Calu3 (cell line): ENCODE measurements at regions not wholly inside any gene's neighbourhood (a gene's known extent, or its start where the extent isn't known, plus 50 kb on each side); places are given as distances from the start of the nearest gene placed in this dataset.

Experiments used
- BruUV-seq: library from RNA; stranded (reverse); fragments of 400-500 nt; replicated peaks from 2 replicates; lab custom pipeline; 2021; lab: Mats Ljungman, UMichigan
- CTCF ChIA-PET: fragments of 300-600 bp; sonication (Branson Sonifier 250); formaldehyde crosslinking; loops from one replicate; lab custom pipeline; 2022; ENCODE audit warnings: antibody characterized with exemption; lab: Charles Lee
- DNase-seq: peaks from one replicate; pipeline ENCODE4 v3.0.0; 2022
- H3K27ac Mint-ChIP-seq: one replicate; pipeline ENCODE4 v1.8.0; 2022; ENCODE audit warnings: mixed read lengths; ENCODE audit not compliant: unreplicated experiment
- H3K27me3 Mint-ChIP-seq: one replicate; pipeline ENCODE4 v1.8.0; 2022; ENCODE audit warnings: mixed read lengths; ENCODE audit not compliant: unreplicated experiment
- H3K36me3 Mint-ChIP-seq: one replicate; pipeline ENCODE4 v1.8.0; 2022; ENCODE audit warnings: mild to moderate bottlenecking, moderate library complexity, mixed read lengths; ENCODE audit not compliant: insufficient read depth, unreplicated experiment
- H3K4me1 Mint-ChIP-seq: one replicate; pipeline ENCODE4 v1.8.0; 2022; ENCODE audit warnings: mild to moderate bottlenecking, low read depth, mixed read lengths; ENCODE audit not compliant: unreplicated experiment
- H3K4me3 Mint-ChIP-seq: one replicate; pipeline ENCODE4 v1.8.0; 2022; ENCODE audit warnings: mild to moderate bottlenecking, low read depth, moderate library complexity, mixed read lengths; ENCODE audit not compliant: unreplicated experiment
- H3K9me3 Mint-ChIP-seq: one replicate; pipeline ENCODE4 v1.8.0; 2022; ENCODE audit warnings: low read depth, mixed read lengths; ENCODE audit not compliant: unreplicated experiment
- intact Hi-C: fragments of 100-400 bp; cut with micrococcal nuclease; formaldehyde crosslinking; loops from one replicate; pipeline ENCODE4 v1.10.0; 2022; ENCODE audit not compliant: unreplicated experiment
- TF ChIP-seq, protein P1 (sequence below): fragments of 200-600 bp; IDR thresholded peaks from one replicate; pipeline ENCODE4 v1.8.0; 2022; ENCODE audit warnings: antibody characterized with exemption; ENCODE audit not compliant: unreplicated experiment

DNA sequence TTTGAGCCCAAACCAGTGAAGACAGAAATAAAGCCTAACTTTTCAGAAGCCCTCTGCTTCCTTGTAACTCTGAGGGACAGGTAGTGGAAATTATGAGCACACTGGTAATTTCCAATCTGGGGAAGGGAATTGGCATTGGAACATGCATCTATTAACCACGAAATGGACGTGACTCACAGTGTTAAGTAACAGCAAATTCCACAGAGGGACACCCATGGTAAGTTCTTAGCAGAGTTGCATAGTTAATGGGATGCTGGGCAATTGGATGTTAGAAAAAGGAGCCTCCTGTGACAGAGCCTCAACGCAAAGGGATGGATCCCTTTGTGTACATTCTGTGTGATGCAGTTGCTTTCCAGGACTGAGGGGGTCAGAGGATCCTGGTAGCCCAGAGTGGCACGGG, 168.6 kb downstream of the SEMA6D start:
- intact Hi-C loops = no loop called here
- no peak for DNase-seq
- CTCF ChIA-PET = no interaction called here
- H3K27me3 Mint-ChIP-seq = no peaks in the 10 kb centered on the region
- peaks cover 10% of the 10 kb centered on the region for H3K9me3 Mint-ChIP-seq
- no peaks in the 10 kb centered on the region for H3K4me1 Mint-ChIP-seq
- no peak overlapping the region for H3K4me3 Mint-ChIP-seq
- TF ChIP-seq, protein P1, sequence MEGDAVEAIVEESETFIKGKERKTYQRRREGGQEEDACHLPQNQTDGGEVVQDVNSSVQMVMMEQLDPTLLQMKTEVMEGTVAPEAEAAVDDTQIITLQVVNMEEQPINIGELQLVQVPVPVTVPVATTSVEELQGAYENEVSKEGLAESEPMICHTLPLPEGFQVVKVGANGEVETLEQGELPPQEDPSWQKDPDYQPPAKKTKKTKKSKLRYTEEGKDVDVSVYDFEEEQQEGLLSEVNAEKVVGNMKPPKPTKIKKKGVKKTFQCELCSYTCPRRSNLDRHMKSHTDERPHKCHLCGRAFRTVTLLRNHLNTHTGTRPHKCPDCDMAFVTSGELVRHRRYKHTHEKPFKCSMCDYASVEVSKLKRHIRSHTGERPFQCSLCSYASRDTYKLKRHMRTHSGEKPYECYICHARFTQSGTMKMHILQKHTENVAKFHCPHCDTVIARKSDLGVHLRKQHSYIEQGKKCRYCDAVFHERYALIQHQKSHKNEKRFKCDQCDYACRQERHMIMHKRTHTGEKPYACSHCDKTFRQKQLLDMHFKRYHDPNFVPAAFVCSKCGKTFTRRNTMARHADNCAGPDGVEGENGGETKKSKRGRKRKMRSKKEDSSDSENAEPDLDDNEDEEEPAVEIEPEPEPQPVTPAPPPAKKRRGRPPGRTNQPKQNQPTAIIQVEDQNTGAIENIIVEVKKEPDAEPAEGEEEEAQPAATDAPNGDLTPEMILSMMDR = no peak
- BruUV-seq = no TSS peak
- no peaks in the 10 kb centered on the region for H3K36me3 Mint-ChIP-seq
- no peak overlapping the region for H3K27ac Mint-ChIP-seq

DNA sequence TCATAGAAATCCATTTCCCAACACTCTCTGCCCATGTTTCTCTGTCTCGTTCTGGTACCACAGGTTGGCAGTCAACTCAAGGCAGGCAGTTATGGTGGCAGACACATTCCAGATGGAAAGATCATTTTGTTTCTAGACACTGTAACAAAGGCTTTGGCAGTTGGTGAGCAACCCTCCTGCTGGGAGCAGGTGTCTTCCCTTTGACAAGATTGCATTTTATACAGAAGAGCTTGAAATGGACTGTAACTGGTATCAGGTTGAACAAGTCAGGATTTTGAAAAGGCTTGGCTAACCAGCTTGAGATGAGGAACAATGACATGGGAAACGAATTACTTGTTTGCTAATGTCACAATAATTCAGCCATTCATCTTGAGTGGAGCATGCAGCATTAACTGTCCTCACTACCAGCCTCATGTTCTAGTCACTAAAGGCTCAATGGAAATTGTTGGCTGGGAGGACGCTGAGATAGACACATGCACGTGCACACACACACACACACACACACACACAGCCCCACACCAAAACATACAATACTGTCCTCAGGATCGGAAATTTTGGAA, 170.0 kb downstream of the SEMA6D start:
- TF ChIP-seq, protein P1 = no peak
- intact Hi-C loops = no loop called here
- Mint-ChIP-seq H3K4me3 (no peak overlapping the region), H3K36me3 (no peaks in the 10 kb centered on the region), H3K27me3 (no peaks in the 10 kb centered on the region), H3K4me1 (no peaks in the 10 kb centered on the region), H3K9me3 (peaks cover 8% of the 10 kb centered on the region), H3K27ac (no peak overlapping the region)
- BruUV-seq = no TSS peak
- CTCF ChIA-PET = no interaction called here
- no peak for DNase-seq

DNA sequence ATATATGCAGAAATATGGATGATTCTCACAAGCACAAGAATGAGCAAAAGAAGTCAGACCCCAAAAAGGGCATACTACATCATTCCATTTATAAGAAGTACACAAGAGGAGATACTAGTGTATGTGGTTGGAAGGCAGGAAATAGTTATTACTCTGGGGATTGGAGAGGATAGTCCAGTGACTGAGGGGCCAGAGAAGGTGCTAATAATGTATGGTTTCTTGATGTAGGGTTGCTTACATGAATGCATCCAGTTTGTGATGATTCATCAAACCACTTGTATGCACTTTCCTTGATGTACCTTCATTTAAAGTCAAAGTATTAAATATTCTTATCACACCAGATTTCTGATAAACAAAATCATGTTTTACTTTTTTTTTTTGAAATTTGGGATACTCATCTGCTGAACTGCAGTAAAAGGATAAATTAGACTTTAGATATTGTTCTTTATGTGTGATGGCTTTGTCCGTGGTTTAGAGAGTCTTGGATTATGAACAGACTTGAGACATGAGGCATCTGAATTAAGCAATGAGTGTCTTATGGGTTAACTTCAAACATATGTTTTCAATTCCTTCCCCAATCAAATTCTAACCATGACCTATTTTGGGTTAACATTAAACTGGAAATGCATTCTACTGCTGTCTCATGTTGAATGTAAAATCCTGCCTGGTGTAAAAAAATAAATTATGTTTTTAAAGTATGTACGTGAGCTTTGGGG, 171.2 kb downstream of the SEMA6D start:
- Mint-ChIP-seq H3K9me3 (peaks cover 11% of the 10 kb centered on the region), H3K27ac (no peak overlapping the region), H3K36me3 (no peaks in the 10 kb centered on the region), H3K4me3 (no peak overlapping the region), H3K4me1 (no peaks in the 10 kb centered on the region), H3K27me3 (no peaks in the 10 kb centered on the region)
- intact Hi-C loops = no loop called here
- BruUV-seq = no TSS peak
- no peak for DNase-seq
- CTCF ChIA-PET = no interaction called here
- TF ChIP-seq, protein P1 = no peak

DNA sequence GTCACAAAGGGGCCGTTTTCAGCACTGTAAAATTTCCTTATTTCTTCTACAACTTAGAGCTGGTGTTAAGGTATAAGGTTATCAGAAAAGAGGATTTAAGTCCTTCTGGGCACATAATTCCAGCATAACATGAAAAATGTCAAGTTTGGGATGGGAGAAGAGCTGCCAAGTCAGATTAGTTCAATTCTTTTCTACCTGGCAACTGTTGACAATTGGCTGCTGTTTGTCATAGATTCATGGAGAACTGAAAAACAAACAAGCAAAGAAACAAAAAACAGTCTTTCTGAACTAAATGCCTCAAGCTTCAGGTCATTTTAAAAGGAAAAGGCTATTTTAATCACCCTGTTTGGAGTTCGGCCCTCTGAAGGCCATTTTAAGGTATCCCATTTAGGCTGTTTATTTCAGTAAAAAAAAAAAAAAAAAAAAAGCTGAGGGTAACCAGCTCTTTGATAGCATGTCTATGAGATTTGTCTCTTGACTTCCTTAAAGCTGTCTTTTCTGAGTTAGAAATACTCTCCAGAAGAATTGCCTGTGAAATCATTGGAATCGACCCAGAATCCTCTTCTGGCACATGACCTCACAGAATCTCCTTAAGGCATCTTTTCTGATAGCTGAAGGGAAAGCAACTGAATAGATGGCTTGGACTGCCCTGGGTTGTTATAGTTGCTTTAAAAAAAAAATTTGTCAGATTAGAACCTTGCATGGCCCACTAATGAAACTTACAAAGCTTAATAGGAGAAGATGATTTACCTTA, 173.3 kb downstream of the SEMA6D start:
- no TSS peak for BruUV-seq

More for the DNA sequence above, 173.3 kb downstream of the SEMA6D start:
- peaks cover 9% of the 10 kb centered on the region for H3K9me3 Mint-ChIP-seq
- no peak overlapping the region for H3K4me3 Mint-ChIP-seq
- no peaks in the 10 kb centered on the region for H3K4me1 Mint-ChIP-seq
- intact Hi-C loops = no loop called here
- CTCF ChIA-PET = interaction anchor here (1.3 kb wide), 1 partner anchor 14 kb away, joined by 3 read pairs; no protein-coding TSS in a partner anchor
- no peak overlapping the region for H3K27ac Mint-ChIP-seq
- H3K36me3 Mint-ChIP-seq = no peaks in the 10 kb centered on the region
- no peaks in the 10 kb centered on the region for H3K27me3 Mint-ChIP-seq
- TF ChIP-seq, protein P1 = no peak
- DNase-seq = no peak
